NCI-H82 treated with DMSO at 0.1 percent for 48 hours (cell line): ENCODE measurements at regions not wholly inside any gene's neighbourhood (a gene's known extent, or its start where the extent isn't known, plus 50 kb on each side); places are given as distances from the start of the nearest gene placed in this dataset.

Experiments used
- DNase-seq: peaks from one replicate; lab custom pipeline; 2025; ENCODE audit not compliant: unreplicated experiment; lab: John Stamatoyannopoulos, UW

GRCh38 chr10:3361640-3362039 lies 189.1 kb upstream of the PITRM1 start:
- no peak for DNase-seq

GRCh38 chr10:3357737-3358136 lies 185.2 kb upstream of the PITRM1 start:
- no peak for DNase-seq

DNA sequence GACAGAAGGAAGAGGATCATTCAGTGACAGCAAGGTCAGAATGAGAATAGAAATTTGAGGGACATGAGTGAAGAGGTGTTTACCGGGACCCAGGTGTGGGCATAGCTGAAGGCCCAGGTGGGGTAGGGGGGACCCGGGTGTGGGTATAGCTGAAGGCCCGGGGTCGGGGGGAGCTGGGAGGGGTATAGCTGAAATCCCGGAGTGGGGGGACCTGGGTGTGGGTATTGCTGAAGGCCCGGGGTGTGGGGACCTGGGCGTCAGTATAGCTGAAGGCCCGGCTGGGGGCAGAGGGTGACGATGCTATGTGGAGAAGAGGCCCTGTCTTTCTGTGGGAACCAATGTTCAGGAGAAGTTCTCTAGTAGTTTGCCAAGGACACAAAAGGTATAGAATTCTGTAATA lies 183.0 kb upstream of the PITRM1 start:
- no peak for DNase-seq

DNA sequence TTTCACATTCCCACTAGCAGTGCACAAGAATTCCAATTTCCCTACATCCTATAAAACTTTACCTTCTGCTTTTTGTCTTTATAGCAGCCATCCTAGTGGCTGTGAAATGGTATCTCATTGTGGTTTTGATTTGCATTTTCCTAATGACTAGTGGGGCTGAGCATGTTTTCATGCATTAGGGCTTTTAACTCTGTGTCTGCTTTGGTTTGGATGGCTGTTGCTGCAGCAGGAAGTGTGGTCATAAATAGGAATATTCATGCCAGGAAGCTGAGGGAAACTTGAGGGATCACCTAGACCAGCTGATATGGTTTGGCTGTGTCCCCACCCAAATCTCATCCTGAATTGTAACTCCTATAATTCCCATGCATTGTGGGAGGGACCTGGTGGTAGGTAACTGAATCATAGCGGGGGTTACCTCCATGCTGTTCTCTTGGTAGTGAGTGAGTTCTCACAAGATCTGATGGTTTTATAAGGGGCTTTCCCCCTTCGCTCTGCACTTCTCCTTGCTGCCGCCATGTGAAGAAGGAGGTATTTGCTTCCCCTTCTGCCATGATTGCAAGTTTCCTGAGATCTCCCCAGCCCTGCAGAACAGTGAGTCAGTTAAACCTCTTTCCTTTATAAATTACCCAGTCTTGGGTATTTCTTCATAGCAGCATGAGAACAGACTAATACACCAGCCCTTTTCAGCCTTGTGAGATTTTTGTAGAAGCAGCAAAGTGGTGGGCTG lies 181.8 kb upstream of the PITRM1 start:
- DNase-seq: no peak

- no peak for DNase-seq
Observed at GRCh38 chr10:3353235-3353634, 180.7 kb upstream of the PITRM1 start.

DNA sequence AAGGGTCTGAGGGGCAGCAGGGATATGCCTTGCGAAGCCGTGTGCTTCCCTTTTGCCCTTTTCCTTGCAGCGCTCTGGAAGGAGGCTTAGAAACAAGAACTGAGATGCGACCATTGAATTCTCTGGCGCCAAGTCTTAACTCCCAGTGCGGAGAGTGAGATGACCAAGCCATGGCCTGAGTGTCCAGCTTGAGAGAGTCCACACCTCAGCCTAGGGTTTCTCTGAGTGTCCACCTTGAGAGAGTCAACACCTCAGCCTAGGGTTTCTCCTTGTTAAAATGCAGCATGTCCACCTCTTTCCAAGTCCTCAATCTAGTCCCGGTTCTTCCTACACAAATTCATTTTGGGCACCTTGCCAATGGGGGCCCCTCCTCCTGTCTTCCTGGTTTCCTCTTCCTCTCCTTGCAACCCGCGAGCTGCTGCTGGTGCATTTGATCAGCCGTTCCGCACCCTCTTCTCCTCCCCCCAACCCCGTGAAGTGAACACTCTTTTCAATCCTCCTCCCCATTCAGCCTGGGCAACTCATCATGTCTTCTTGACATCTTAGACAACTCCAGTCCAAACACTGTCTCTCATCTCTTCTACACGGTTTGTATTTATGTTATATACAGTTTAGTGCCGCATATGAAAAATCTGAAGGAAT lies 178.2 kb upstream of the PITRM1 start:
- no peak for DNase-seq

GRCh38 chr10:3350205-3350604 lies 177.6 kb upstream of the PITRM1 start:
- no peak for DNase-seq

DNA sequence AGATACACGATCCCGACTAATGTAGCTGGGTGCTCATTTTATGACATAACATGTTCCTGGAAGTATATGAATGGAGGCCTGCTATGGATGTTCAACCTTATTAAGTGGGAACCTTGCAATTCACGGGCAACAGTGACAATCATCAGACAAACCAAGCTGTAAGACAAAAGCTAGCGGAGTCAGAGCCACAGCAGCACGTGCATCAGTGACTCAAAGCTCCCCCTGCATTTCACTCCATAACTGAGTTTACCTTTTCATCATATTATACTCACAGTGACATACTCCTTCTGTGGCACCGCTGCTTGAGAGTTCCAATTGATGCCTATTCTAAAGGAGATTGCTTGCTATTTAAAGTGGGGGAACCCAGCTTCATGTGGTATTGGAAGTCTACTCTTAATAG lies 176.0 kb upstream of the PITRM1 start:
- no peak for DNase-seq

DNA sequence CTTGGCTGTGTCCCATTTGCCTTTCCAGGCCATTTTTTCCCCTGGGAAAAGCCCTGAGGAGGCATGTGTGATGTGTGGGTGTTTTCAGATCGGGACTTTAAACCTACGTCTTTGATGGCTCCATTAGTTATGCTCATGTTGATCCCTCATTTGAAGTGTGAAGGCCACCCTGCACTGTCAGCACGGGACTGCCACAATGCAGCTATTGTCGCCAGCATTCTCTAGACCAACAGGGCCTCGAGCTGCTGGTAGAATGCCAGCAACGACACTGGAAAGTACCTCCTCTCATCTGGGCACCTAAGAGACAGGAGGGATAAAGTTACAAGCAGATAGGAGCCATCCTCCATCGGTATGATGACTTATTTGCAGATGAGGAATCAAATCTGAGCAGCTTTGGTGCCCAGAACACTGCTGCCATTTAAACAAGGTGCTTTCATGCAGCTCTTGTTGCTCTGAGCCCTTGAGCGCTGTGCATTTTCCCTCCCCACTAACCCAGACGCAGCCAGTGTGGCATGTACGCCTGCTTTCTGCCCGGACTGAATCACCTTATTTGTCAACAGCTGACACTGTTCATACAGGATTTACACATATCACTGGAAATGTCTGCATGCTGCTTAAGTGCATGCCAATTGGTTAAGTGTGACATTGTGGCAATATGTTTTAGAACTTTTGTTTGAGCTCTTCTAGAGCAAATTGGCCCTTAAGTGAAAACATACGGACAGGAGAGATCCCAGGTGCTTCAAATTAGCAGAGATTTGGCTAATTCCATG lies 175.0 kb upstream of the PITRM1 start:
- DNase-seq: no peak

- no peak for DNase-seq
Observed at GRCh38 chr10:3346851-3347250, 174.3 kb upstream of the PITRM1 start.

DNA sequence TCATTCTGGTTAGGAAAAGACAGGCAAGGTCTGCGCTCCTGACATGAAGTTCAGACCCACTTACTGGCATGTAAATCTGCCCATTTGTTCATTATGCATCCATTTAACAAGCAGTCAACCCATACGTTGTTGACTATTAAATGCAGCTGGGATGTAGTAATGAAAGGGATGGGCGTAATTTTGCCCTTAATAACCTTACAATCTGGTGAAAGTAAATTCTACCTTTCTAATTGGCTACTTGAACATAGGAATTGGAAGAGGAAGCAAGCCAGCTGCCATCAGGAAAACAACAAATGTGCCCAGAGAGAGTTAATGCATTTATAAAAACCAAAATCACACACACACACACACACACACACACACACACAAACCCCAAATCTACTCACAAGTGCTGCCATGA lies 170.2 kb upstream of the PITRM1 start:
- DNase-seq: no peak

- DNase-seq: no peak
Observed at GRCh38 chr10:3340127-3340730, 167.6 kb upstream of the PITRM1 start.

DNA sequence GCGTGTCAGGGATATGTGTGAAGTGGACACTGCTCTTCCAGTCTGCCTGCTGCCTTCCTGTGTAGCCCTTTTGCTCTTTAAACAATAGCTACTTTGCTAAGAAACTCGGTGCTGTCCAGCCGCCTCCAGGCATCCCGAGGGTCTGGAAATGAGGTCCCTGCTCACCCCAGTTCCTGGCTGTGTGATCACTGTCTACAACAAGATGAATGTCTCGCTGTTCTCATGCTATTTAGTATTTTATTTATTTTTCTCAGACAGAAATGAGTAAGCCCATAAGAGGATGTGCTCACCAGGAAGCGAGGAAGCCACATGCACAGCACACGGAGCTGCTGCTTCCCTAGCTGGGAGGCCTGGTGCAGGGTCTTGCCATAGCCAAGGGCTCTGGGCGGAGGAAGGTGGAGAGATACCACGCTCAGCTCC lies 167.0 kb upstream of the PITRM1 start:
- DNase-seq: no peak

- DNase-seq: no peak
Observed at GRCh38 chr10:3339121-3339520, 166.5 kb upstream of the PITRM1 start.

- DNase-seq: no peak
Observed at GRCh38 chr10:3337741-3338140, 165.2 kb upstream of the PITRM1 start.

DNA sequence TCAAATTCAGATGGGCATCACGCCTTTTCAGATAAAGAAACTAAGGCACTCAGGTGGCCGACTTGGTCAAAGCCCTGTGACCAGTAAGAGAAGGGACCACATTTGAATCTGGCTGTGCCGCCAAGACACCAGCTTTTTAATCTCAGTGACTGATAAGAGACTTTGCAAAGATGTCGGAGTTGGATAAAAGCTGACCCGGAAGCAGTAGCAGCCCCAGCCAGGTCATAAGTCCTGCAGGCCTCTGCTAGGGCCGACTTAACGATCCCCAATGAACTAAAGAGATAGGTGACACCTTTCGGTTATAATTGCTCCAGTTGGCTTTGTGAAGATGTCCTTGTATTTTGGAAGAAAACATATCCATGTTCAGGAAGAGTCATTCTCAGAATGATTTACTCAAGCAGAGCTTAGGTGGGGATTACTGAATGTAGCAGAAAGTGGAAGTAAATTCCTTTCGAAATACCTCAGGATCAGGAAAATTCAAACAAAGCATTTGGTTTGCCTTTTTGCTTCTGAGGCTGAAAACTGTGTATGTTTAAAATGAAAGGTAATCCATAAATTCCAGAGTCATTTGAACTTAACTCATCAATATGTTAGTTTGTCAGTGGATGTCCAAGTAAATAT lies 164.2 kb upstream of the PITRM1 start:
- DNase-seq: no peak

DNA sequence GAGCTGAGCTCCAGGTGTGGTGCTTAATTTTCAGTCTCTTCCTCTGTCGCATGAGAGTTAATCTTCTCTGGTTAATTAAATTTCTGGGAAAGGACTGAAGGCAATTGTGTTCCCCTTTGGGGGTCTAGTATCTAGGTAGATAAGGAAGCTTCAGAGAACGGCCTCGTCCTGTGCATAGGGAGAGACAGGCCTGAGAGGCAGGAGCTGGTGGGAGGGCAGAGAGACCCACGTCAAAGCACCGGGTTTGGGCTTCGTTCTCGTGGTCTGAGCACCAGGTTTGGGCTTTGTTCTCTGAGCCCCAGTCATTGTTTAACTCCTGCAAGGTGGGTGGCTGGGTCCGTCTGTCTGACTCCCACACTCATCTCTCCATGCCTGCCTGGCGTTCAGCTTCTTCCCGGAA lies 160.8 kb upstream of the PITRM1 start:
- DNase-seq: no peak

DNA sequence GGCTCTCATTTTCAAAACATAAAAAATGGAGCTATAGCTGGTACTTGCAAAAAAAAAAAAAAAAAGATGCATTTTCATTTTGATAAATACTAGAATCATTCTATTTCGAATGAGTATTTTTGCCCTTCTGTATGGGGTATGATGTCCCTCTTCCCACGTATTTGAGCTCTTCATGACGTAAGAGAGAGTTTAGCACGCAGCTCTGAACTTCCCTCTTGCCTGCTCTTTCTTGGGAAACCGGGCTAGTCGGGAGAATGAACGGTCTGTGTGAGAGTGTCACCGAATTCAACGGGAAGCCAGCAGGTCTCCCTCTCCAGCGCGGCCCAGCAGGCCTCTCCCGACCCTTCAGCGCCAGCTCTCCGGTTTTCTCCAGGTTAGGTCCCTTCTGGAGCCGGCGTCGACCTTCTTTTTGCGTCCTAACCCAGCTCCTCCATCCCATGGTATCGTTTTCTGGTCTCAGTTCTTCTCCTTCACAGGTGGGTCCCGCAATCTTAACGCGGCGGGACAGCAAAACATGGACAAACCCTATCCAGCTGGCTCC lies 159.2 kb upstream of the PITRM1 start:
- DNase-seq: no peak

GRCh38 chr10:3331187-3331586 lies 158.6 kb upstream of the PITRM1 start:
- DNase-seq: no peak

GRCh38 chr10:3330663-3331062 lies 158.1 kb upstream of the PITRM1 start:
- no peak for DNase-seq
